ENCODE measurements at regions not wholly inside any gene's neighbourhood (a gene's known extent, or its start where the extent isn't known, plus 50 kb on each side); places are given as distances from the start of the nearest gene placed in this dataset.

DNA sequence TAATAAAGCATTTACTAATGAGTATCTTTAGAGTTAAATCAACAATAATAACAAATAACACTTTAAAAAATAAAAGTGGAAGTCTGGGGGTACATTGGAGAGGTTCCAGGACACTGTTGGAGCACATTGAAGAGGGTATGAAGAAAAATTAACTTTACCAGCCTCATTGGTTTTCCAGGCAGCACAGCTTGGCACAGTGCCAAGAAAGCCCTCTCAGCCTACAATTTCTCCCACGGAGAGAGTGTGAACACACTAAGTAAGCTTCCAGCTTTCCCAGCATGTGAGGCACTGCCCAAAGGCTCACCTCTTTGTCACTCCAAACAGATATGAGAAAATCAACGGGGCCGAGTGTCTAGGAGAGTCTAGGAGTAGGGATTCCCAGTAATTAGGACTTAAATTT, 1912.8 kb upstream of the NUDT12 start:
- ATAC-seq (ENCODE audit: low read depth) (no peak), DNase-seq (no peak)
- TF ChIP-seq, protein P1, sequence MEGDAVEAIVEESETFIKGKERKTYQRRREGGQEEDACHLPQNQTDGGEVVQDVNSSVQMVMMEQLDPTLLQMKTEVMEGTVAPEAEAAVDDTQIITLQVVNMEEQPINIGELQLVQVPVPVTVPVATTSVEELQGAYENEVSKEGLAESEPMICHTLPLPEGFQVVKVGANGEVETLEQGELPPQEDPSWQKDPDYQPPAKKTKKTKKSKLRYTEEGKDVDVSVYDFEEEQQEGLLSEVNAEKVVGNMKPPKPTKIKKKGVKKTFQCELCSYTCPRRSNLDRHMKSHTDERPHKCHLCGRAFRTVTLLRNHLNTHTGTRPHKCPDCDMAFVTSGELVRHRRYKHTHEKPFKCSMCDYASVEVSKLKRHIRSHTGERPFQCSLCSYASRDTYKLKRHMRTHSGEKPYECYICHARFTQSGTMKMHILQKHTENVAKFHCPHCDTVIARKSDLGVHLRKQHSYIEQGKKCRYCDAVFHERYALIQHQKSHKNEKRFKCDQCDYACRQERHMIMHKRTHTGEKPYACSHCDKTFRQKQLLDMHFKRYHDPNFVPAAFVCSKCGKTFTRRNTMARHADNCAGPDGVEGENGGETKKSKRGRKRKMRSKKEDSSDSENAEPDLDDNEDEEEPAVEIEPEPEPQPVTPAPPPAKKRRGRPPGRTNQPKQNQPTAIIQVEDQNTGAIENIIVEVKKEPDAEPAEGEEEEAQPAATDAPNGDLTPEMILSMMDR (IDR thresholded peaks at IDR 0.05), result no peak
- Mint-ChIP-seq H3K27ac (no peak overlapping the region), H3K4me3 (no peak overlapping the region), H3K4me1 (no peaks in the 10 kb centered on the region), H3K36me3 (ENCODE audit: low read depth) (no peaks in the 10 kb centered on the region), H3K9me3 (peaks cover 5% of the 10 kb centered on the region), H3K27me3 (no peaks in the 10 kb centered on the region)
- CTCF ChIA-PET, result no interaction called here
- intact Hi-C loops (cut with micrococcal nuclease), result no loop called here
- POLR2A ChIA-PET, result no interaction called here

GRCh38 chr5:105462377-105462776, 1899.8 kb upstream of the NUDT12 start:
- ATAC-seq (ENCODE audit: low read depth), result no peak
- H3K27ac Mint-ChIP-seq, result no peak overlapping the region
- no peaks in the 10 kb centered on the region for H3K36me3 Mint-ChIP-seq (ENCODE audit: low read depth)
- CTCF ChIA-PET, result no interaction called here
- peaks cover 18% of the 10 kb centered on the region for H3K9me3 Mint-ChIP-seq
- no peaks in the 10 kb centered on the region for H3K27me3 Mint-ChIP-seq
- TF ChIP-seq, protein P1 (IDR thresholded peaks at IDR 0.05), result no peak
- no peaks in the 10 kb centered on the region for H3K4me1 Mint-ChIP-seq
- intact Hi-C loops (cut with micrococcal nuclease), result no loop called here
- H3K4me3 Mint-ChIP-seq, result no peak overlapping the region
- POLR2A ChIA-PET, result no interaction called here
- no peak for DNase-seq

DNA sequence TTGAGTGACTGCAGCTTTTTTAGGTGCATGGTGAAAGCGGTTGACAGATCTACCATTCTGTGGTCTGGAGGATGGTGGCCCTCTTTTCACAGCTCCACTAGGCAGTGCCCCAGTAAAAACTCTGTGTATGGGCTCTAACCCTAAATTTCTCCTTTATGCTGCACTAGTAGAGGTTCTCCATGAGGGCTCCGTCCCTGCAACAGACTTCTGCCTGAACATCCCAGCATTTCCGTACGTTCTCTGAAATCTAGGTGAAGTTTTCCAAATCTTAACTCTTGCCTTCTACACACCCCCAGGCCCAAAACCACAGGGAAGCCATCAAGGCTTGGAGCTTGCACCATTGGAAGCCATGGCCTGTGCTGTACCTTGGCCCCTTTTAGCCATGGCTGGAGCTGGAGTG, 1898.1 kb upstream of the NUDT12 start:
- ATAC-seq (ENCODE audit: low read depth), result no peak
- Mint-ChIP-seq H3K4me1 (no peaks in the 10 kb centered on the region), H3K36me3 (ENCODE audit: low read depth) (no peaks in the 10 kb centered on the region), H3K4me3 (no peak overlapping the region), H3K9me3 (peaks cover 17% of the 10 kb centered on the region), H3K27ac (no peak overlapping the region), H3K27me3 (no peaks in the 10 kb centered on the region)
- ChIA-PET POLR2A (no interaction called here), CTCF (no interaction called here)
- TF ChIP-seq, protein P1 (IDR thresholded peaks at IDR 0.05), result no peak
- no peak for DNase-seq
- intact Hi-C loops (cut with micrococcal nuclease), result no loop called here

DNA sequence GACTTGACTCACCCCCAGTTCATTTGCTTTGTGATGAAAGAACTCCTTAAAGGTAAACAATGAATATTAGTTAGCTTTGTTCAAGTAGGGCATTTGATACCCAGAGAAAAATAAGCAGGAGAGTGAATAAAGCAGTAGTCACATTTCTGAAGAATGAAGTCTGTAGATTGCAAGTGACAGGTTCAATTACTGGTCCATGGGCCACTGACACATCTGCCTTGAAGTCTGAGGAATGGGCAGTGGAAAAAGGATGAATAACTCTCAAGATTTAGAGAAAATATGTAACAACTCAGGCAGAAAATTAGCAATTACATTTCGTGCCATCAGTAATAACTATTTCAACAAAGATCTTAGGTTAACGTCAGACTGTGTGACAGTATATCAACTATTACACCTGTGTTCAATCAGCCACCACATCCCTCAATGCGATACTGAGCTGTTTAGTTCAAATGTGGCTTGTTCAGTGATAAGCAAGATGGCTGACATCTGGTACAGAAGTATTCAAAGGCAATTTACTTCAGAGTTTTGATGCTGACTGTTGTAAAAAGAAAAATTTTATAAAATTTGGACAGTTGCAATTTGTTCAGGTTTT, 1890.7 kb upstream of the NUDT12 start:
- no peak overlapping the region for H3K27ac Mint-ChIP-seq
- DNase-seq (no peak), ATAC-seq (ENCODE audit: low read depth) (no peak)
- TF ChIP-seq, protein P1 (IDR thresholded peaks at IDR 0.05), result no peak
- ChIA-PET POLR2A (no interaction called here), CTCF (no interaction called here)
- intact Hi-C loops (cut with micrococcal nuclease), result no loop called here
- no peaks in the 10 kb centered on the region for H3K36me3 Mint-ChIP-seq (ENCODE audit: low read depth)
- peaks cover 9% of the 10 kb centered on the region for H3K9me3 Mint-ChIP-seq
- no peak overlapping the region for H3K4me3 Mint-ChIP-seq
- H3K27me3 Mint-ChIP-seq, result no peaks in the 10 kb centered on the region
- H3K4me1 Mint-ChIP-seq, result no peaks in the 10 kb centered on the region

- intact Hi-C loops (cut with micrococcal nuclease), result no loop called here
- H3K27me3 Mint-ChIP-seq, result no peaks in the 10 kb centered on the region
- H3K36me3 Mint-ChIP-seq (ENCODE audit: low read depth), result no peaks in the 10 kb centered on the region
- ATAC-seq (ENCODE audit: low read depth) (no peak), DNase-seq (no peak)
- CTCF ChIA-PET, result no interaction called here
- no peak overlapping the region for H3K27ac Mint-ChIP-seq
- TF ChIP-seq, protein P1 (IDR thresholded peaks at IDR 0.05), result no peak
- POLR2A ChIA-PET, result no interaction called here
- peaks cover 13% of the 10 kb centered on the region for H3K9me3 Mint-ChIP-seq
- H3K4me1 Mint-ChIP-seq, result no peaks in the 10 kb centered on the region
- no peak overlapping the region for H3K4me3 Mint-ChIP-seq
Measured at GRCh38 chr5:105448271-105448670, 1885.7 kb upstream of the NUDT12 start.

Measured in activated B cell treated with CpG ODN at 0.5 μM for 24 hours (primary cell).